ENCODE measurements at regions not wholly inside any gene's neighbourhood (a gene's known extent, or its start where the extent isn't known, plus 50 kb on each side); places are given as distances from the start of the nearest gene placed in this dataset.
A peak's percentile ranks its signal among the peaks of the same experiment; 100 is the strongest.
"Not testable (repeated sequence)": the region's sequence is repeated elsewhere in the genome, so short reads cannot be mapped to it uniquely, and the experiment has no call there.

DNA sequence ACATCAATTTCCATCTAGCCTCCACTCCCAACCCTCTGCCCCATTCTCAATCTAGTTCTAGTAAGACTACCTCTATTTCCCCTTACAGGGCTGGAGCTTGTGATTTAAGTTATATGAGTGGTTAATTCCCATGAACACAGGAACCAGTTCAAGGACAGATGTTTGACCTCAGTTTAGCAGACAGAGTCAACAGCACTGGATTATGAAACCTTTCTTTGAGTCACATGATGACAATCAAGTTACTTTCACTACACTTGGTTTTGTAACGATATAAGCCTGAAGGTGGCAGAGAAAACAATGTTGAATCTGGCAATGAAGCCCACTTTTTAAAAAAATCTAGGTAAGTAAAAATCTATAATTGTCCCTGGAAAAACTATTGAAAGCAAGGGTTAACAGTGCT, 1646.2 kb upstream of the FLRT2 start:
- DNase-seq (ENCODE audit: low read depth): no peak
- H3K4me3 ChIP-seq (ENCODE audit: low read depth, low read length): no peak overlapping the region

DNA sequence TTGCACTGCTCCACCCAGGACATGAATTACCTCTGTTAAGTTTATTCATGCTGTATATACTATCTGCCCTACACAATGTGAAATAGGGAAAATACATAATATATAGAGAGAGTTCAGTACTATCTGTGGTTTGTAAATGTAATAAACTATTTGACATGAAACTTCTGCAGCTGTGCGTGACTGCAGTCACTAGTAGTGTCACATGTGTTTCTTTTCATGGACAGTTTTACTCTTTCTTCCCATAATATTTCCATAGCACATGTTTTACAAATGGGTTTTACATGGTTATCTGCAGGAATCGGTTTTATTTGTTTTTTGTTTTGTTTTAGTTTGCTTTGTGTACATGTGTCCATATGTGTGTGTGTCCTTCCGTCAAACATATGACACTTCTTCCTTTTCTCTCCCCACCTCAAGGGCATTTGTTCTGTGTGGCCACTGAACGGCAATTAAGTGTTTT, 1644.1 kb upstream of the FLRT2 start:
- DNase-seq (ENCODE audit: low read depth): no peak
- no peak overlapping the region for H3K4me3 ChIP-seq (ENCODE audit: low read depth, low read length)

DNA sequence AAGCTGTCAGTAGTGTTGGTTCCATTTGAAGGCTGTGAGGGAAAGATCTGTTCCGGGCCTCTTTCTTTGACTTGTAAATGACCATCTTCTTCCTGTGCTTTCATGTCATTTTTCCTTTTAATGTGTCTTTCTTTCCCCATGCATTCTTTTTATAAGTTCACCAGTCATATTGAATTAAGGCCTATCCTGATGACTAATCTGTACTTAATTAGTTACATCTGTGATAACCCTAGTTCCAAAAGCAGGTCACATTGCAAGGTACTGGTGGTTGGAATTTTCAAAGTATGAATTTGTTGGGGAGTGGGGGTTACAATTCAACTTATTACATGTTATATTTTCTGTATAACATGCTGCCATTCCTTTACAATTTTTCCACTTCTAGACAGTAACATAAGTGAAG, 1642.1 kb upstream of the FLRT2 start:
- no peak overlapping the region for H3K4me3 ChIP-seq (ENCODE audit: low read depth, low read length)
- DNase-seq (ENCODE audit: low read depth): no peak

DNA sequence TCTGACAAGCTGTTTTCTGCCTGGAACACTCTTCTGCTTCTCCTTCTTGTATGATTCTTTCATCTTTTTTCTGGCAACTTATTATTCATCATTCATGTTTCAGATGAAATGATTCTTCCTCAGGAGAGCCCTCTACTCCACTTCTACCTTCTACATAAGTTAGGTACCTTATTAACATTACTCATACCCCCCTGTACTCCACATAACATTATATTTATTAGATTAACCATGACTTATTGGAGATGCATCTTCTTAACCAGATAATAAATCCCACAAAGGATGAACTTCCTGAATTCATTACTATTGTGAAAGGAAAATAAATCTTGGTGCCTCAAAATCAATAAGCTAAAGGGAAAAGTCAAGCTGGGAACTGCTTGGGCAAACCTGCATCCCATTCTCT, 1636.5 kb upstream of the FLRT2 start:
- no peak for DNase-seq (ENCODE audit: low read depth)
- no peak overlapping the region for H3K4me3 ChIP-seq (ENCODE audit: low read depth, low read length)

DNA sequence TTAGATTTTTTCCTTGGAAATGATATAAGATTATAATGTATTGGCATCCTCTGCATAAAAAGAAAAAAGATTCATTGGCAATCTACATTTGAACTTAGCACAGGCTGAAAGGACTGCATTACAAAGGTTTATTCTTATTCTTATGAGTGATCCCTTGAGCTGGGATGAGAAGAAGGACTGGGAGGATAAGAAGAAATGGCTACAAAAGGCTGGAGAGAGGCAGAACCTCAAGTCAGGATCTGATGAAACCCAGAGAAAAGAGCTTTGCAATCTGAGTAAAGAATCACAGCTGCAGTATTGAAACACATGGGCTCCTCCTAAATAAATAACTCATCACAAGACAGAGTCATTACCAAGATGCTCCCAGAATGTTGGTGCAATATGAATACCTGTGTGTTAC, 1635.4 kb upstream of the FLRT2 start:
- DNase-seq (ENCODE audit: low read depth): no peak
- H3K4me3 ChIP-seq (ENCODE audit: low read depth, low read length): no peak overlapping the region

DNA sequence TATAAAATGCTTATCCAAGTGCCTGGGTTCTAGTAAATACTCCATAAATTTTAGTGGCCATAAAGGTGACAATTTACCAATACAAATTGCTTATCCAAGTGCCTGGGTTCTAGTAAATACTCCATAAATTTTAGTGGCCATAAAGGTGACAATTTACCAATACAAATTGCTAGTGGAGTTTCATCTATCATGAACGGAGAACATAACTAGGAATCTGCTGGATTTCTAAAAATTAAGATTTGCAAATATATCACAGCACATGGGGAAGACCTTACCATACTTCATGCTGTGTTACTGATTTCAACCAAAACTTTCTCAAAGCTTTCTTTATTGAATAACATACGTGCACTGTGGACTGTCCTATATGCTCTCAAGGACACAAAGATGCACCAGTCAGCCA, 1631.4 kb upstream of the FLRT2 start:
- not testable (repeated sequence) for H3K4me3 ChIP-seq (ENCODE audit: low read depth, low read length); DNase-seq (ENCODE audit: low read depth)

DNA sequence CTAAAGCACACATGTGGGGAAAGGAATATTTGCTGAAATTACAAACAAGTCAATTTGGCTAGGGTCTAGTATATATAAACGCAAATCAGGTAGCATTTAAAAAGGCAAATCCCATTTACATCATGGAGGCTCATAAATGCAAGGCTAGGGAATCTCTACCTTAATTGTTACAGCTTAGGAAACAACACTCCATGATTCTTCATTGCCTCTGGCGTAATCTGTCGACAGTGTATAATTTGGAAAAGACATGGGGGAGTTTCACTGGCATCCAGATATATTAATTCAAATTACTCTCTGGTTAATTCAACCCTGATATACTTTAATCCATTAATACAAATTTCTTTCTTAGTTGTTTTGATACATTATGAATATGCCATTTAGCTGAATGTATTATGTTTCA, 1630.2 kb upstream of the FLRT2 start:
- H3K4me3 ChIP-seq (ENCODE audit: low read depth, low read length): no peak overlapping the region
- DNase-seq (ENCODE audit: low read depth): no peak

DNA sequence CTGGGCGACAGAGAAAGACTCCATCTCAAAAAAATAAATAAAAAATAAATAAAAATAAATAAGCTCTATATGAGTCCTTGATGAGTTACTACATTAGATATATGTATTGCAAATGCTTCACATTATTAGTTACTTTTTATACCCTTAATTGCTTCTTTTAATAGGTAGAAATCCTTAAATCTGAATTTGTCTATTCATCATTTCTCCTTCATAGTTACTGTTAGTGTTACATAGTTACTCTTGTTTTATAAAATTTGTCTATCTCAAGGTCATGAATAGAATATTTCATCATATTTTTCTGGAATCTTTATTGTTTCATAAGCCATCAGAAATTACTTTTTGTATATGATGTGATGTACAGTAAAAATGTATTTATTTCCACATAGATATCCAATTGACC, 1624.8 kb upstream of the FLRT2 start:
- DNase-seq (ENCODE audit: low read depth): no peak
- H3K4me3 ChIP-seq (ENCODE audit: low read depth, low read length): no peak overlapping the region

DNA sequence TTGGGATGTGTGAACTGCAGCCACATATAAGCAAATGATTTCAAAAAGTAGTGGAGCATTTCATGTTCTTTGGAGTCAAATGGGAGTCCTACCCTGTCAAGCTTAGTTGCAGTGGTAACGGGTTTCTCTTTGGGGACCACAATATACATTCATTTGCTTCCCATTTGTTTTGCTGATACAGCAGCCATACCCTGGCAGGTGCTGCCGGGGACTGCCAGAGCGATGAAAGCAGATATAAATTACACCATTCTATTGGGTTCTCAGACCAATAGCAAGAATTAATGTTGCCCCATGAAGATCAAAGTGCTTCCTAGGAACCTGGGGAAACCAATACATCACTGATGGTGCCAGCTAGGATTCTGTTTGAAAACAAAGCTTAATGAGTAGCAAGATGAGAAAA, 1621.5 kb upstream of the FLRT2 start:
- DNase-seq (ENCODE audit: low read depth): no peak

DNA sequence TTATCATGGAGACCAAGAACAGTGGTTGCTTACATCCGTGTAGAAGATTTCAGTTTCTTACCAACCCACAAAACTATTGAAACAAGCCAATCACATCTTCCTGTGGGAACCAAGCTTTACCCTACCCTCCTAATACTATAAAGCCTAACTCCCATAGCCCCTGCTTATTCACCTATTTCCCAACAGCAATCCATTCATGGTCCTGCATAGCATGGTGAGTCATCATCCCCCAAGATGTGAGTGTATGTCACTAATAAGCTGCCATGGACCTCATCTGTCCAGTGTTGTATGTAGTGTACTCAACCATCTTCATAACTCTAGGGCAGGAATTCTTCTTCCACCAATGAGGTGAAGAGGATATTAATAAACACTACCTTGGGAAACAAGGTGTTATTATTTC, 1620.4 kb upstream of the FLRT2 start:
- H3K4me3 ChIP-seq (ENCODE audit: low read depth, low read length): no peak overlapping the region
- peak; percentile 1 for DNase-seq (ENCODE audit: low read depth)

More for the DNA sequence above, 1621.5 kb upstream of the FLRT2 start:
- H3K4me3 ChIP-seq (ENCODE audit: low read depth, low read length): no peak overlapping the region

DNA sequence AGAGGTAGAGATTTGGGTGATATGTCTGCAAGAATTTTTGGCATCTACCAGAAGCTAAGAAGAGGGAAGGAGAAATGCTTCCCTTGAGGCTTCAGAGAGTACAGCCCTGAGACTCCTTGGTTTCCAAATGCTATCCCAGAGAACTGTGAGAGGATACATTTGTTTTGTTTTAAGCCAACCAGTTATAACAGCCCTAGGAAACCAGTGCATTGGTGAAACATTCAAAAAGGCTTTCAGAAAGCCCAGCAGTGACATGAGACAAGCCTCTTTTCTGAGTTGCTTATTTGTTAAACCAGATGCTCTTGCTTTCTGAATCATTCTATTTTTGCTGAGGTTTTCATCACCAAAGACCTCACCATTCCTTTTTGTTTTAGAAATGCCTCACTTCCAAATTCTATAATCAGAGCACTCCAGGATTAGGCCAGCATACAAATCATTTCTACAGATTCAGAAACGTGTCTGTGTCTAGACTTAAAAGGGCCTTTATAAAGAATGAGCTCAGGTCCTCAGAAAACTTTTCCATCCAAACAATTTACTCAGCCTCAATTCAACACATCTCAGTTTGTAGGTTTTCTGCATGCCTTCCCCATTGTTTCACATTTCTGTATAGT, 1617.8 kb upstream of the FLRT2 start:
- DNase-seq (ENCODE audit: low read depth): no peak
- no peak overlapping the region for H3K4me3 ChIP-seq (ENCODE audit: low read depth, low read length)

DNA sequence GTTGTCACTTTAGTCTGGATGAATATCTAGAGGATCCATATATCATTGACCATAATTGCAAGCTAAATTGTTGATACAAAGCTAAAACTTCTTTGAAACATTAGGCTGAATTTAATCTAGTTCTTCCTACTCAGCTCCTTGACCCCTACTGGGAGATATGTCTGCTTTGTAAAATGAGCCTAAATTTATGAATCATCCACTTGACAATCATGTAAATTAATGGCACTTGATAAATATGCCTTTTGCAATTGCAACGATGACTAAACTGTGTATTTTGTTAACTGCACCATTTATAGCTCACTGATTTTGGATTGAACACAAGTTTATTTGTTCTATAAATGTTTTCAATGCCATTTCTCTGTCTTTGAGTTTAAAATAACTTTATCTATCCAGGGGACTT, 1616.5 kb upstream of the FLRT2 start:
- H3K4me3 ChIP-seq (ENCODE audit: low read depth, low read length): no peak overlapping the region
- no peak for DNase-seq (ENCODE audit: low read depth)

DNA sequence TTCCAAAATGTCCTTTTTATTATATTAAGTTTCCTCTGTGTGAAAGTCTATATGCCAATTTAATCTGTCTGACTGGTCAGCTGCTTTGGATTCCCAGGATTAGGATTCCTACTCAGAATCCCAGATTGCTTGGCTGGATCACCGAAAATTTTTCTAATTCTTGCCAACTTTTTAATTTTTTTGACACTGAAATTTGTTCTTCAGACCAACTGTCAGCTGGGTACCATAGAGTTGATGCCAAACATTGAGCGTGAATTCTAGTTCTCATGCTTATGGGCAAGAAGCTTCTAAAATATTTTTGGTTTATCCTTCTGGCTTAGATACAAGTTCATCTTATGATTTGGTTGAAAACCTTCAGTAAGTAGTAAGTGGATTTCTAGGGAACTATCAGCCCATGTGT, 1611.4 kb upstream of the FLRT2 start:
- H3K4me3 ChIP-seq (ENCODE audit: low read depth, low read length): no peak overlapping the region
- DNase-seq (ENCODE audit: low read depth): no peak

DNA sequence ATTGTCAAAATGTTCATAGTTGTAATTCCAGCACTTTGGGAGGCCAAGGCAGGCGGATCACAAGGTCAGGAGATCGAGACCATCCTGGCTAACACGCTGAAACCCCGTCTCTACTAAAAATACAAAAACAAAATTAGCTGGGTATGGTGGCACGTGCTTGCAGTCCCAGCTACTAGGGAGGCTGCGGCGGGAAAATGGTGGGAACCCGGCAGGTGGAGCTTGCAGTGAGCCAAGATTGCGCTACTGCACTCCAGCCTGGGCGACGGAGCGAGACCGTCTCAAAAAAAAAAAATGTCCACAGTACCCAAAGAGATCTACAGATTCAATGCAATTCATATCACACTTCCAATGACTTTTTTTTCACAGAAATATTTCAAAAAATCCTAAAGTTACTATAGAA, 1610.3 kb upstream of the FLRT2 start:
- DNase-seq (ENCODE audit: low read depth); H3K4me3 ChIP-seq (ENCODE audit: low read depth, low read length): not testable (repeated sequence)

DNA sequence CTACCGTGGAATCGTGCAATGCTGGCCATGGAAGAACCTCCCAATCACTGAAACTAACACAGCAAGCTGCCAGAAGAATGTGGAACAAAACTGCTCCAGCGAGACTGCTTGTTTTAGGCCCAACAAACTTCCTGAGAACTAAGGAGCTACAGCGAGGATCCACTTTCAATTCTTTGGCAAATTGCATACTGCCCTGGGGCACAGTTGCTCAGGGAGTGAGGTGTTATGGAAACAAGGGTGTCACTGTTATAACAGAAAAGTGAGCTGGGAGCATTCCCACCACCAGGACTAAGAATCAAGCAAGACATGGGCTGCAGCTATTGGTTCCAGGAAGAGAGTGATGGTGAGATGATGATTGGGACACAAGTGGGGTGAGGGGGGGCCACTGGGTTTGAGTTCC, 1606.1 kb upstream of the FLRT2 start:
- no peak for DNase-seq (ENCODE audit: low read depth)
- H3K4me3 ChIP-seq (ENCODE audit: low read depth, low read length): no peak overlapping the region

DNA sequence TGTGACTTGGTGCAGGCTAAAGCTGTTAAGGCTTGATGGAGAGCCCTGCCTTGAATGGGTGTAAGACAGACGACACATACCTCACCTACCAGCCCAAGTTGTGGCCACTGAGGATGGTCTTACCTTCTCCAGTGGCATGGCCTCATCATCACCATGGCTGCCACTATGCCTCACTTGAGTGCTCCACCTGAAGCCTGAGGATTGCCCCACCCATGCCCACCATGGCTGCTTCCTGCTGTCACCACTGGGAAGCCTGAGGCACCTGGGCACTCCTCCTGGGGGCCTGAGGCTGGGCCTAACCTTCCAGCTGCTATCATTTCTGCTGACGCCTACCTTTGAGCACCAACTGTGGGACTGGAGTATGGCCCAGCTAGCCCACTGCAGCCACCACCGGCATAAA, 1605.7 kb upstream of the FLRT2 start:
- H3K4me3 ChIP-seq (ENCODE audit: low read depth, low read length): no peak overlapping the region
- no peak for DNase-seq (ENCODE audit: low read depth)

DNA sequence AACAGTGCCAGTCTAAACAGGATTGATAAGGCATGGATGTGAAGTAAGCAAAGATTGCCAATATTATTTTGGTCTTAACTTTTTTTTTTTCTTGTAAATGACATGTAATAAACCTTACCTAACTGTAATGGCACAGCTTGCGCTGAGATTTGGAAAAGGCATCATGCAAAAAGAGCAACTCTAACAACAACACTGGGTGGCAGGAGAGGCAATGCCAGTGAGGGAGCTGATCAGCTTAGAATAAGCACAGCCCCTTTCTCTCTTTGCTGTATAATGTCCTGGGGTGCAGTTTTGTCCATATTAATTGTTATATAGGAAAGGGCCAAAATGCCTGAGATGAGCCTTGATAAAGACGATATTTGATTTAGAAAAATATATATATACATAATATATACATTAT, 1589.7 kb upstream of the FLRT2 start:
- no peak overlapping the region for H3K4me3 ChIP-seq (ENCODE audit: low read depth, low read length)
- DNase-seq (ENCODE audit: low read depth): no peak

DNA sequence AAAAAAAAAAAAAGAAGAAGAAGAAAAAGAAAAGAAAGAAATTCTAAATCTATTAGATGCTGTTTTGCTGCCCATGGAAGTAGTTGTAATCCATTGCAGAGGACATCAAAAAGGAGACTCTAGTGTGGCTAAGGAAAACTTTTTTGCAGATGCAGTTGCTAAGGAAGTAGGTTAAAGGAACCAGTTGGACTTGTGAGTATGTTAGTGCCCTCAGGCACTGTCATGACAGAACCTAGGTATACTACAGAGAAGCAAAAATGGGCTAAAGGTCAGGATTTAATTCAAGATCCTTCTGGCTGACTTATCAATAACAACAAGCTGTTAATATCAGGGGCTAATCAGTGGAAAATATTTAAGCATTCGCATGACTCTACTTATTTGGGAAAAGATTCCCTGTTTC, 1571.6 kb upstream of the FLRT2 start:
- no peak overlapping the region for H3K4me3 ChIP-seq (ENCODE audit: low read depth, low read length)
- no peak for DNase-seq (ENCODE audit: low read depth)

DNA sequence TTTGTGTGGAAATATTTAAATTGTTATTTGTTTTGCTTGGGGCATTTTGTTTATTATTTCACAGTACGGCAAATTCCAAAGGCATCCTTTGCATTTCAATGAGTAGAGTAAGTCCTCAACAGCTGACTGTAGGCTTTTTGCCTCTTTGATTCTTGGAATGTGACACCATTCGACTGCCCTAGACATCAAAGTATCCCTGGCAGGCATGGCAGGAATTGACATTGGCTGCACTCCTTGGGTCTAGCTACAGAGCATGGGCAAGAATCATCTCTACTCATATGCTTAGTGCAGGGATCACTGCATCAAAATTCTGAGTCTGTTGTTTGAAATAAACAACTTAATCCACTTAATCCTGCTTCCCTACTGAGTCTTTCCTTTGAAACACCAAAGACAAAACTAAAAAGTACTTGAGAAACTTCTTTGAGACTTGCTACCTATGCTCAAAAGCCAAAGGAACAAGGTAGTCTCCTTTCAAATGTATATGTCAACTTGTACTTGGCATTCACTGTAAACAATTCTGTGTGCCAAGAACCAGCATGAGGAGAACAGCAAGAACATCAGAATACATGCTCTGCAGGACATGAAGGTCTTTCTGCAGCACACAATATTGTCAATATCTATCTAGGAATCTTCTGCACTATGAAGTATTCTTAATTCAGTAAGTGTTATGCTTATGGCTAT, 1569.0 kb upstream of the FLRT2 start:
- DNase-seq (ENCODE audit: low read depth): no peak
- H3K4me3 ChIP-seq (ENCODE audit: low read depth, low read length): no peak overlapping the region

DNA sequence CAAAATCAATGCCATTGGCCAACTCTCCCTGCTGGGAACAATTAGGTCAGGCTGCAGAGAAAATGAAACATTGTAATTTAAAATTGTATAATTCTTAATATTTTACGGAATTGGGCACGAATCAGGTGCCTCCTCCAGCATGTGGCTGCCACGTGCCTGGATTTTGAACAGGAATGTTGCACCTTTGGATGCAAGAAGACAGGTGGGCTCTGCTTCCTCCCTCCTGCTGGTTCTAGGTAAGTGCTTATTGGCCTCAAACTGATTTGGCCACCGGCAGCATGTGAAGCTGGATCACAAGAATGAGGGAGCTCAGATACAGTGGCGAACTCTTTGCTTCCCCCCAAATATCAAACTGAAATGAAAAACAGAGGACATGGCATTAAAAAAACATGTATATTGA, 1559.9 kb upstream of the FLRT2 start:
- no peak for DNase-seq (ENCODE audit: low read depth)
- H3K4me3 ChIP-seq (ENCODE audit: low read depth, low read length): no peak overlapping the region

DNA sequence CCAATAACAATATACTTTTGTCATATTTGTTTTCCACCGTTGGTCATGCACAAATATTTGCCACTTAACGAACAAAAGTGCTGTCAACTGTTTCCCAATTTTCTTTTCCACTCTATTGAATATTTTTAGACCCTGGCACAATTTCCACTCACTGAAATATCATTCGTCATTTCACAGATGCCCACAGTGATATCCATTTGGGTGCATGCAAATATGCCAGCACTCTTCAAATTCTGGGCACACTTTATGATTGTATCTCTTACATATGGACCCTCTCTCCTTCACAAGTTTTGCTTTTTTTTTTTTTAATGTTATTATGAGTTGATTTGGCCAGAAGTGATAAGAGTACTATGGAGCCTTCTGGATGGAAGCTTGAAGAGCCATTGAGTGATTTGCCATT, 1557.3 kb upstream of the FLRT2 start:
- DNase-seq (ENCODE audit: low read depth): no peak

More for the DNA sequence above, 1557.3 kb upstream of the FLRT2 start:
- no peak overlapping the region for H3K4me3 ChIP-seq (ENCODE audit: low read depth, low read length)

All from skeletal muscle cell (primary cell).